ENCODE measurements at regions not wholly inside any gene's neighbourhood (a gene's known extent, or its start where the extent isn't known, plus 50 kb on each side); places are given as distances from the start of the nearest gene placed in this dataset.

- Histone ChIP-seq H3K36me3 (no peaks in the 10 kb centered on the region), H3K4me3 (no peak overlapping the region), H3K27me3 (no peaks in the 10 kb centered on the region), H3K9me3 (no peaks in the 10 kb centered on the region), H3K4me1 (no peaks in the 10 kb centered on the region), H3K27ac (no peak overlapping the region)
- no peak for DNase-seq
- TF ChIP-seq CTCF (IDR thresholded peaks at IDR 0.05) (no peak), POLR2A (IDR thresholded peaks at IDR 0.05) (no peak)
Measured at GRCh38 chr13:97892717-97893116, 60.8 kb upstream of the IPO5 start.

DNA sequence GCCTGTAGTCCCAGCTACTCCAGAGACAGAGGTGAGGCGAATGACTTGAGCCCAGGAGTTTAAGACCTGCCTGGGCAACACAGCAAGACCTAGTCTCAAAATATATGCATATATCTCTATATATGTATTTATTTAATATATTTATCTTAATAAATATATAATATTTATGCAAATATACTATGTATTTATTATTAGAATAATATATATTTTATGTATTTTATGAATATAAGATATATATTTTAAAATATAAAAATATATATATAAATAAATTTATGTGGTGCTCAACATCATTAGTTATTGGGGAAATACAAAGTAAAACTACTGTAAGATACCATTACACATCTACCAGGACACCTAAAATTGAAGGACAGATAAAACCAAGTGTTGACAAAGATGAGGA is 58.1 kb upstream of the IPO5 start:
- Histone ChIP-seq H3K4me1 (no peaks in the 10 kb centered on the region), H3K36me3 (no peaks in the 10 kb centered on the region), H3K9me3 (no peaks in the 10 kb centered on the region), H3K4me3 (no peak overlapping the region), H3K27ac (no peak overlapping the region), H3K27me3 (no peaks in the 10 kb centered on the region)
- TF ChIP-seq CTCF (IDR thresholded peaks at IDR 0.05) (no peak), POLR2A (IDR thresholded peaks at IDR 0.05) (no peak)
- no peak for DNase-seq

GRCh38 chr13:97896446-97896845 is 57.0 kb upstream of the IPO5 start:
- TF ChIP-seq POLR2A (IDR thresholded peaks at IDR 0.05), result no peak
- TF ChIP-seq CTCF (IDR thresholded peaks at IDR 0.05), result no peak
- H3K4me1 ChIP-seq, result no peaks in the 10 kb centered on the region

DNA sequence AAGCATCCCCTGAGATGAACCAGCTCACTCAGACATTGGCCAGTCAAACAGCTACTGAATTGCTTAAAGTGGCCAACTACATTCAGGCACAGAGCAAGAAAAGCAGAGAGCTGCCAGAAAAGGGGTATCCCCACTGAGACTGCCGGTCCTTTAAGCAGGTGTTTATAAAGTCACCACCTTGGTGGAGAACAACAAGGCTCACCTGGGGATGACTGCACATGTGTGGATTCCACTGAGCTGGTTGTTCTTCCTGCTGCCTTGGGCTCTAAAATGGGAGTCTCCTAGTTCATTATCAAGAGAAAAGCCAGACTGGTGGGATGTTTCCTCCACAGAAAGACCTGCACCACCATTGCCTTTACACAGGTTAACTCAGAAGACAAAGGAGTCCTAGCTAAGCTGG is 51.8 kb upstream of the IPO5 start:
- DNase-seq, result no peak
- Histone ChIP-seq H3K4me3 (no peak overlapping the region), H3K4me1 (no peaks in the 10 kb centered on the region), H3K27me3 (no peaks in the 10 kb centered on the region), H3K9me3 (no peaks in the 10 kb centered on the region), H3K36me3 (no peaks in the 10 kb centered on the region), H3K27ac (no peak overlapping the region)
- TF ChIP-seq CTCF (IDR thresholded peaks at IDR 0.05), result no peak
- TF ChIP-seq POLR2A (IDR thresholded peaks at IDR 0.05), result no peak

More at GRCh38 chr13:97896446-97896845, 57.0 kb upstream of the IPO5 start:
- no peak overlapping the region for H3K4me3 ChIP-seq
- no peak for DNase-seq
- H3K27me3 ChIP-seq, result no peaks in the 10 kb centered on the region
- H3K9me3 ChIP-seq, result no peaks in the 10 kb centered on the region
- H3K36me3 ChIP-seq, result no peaks in the 10 kb centered on the region
- H3K27ac ChIP-seq, result no peak overlapping the region
